ENCODE measurements at regions not wholly inside any gene's neighbourhood (a gene's known extent, or its start where the extent isn't known, plus 50 kb on each side); places are given as distances from the start of the nearest gene placed in this dataset.
"Not testable (repeated sequence)": the region's sequence is repeated elsewhere in the genome, so short reads cannot be mapped to it uniquely, and the experiment has no call there.

GRCh38 chr6:48986845-48987244, 476.2 kb downstream of the MMUT start:
- no peaks in the 10 kb centered on the region for H3K27me3 ChIP-seq (replicated peaks; ENCODE audit: control insufficient read depth, insufficient read depth, low read length)
- H3K36me3 ChIP-seq (ENCODE audit: control insufficient read depth, insufficient read depth, low read length): no peaks in the 10 kb centered on the region
- no peak for DNase-seq (ENCODE audit: extremely low read depth, insufficient read length)
- H3K4me3 ChIP-seq (replicated peaks; ENCODE audit: low read depth, low read length): no peak overlapping the region
- no peak for TF ChIP-seq CTCF (IDR thresholded peaks at IDR 0.05; ENCODE audit: insufficient read depth, low read length, poor library complexity, severe bottlenecking)

- H3K36me3 ChIP-seq (ENCODE audit: control insufficient read depth, insufficient read depth, low read length): no peaks in the 10 kb centered on the region
- no peak overlapping the region for H3K4me3 ChIP-seq (replicated peaks; ENCODE audit: low read depth, low read length)
- H3K27me3 ChIP-seq (replicated peaks; ENCODE audit: control insufficient read depth, insufficient read depth, low read length): no peaks in the 10 kb centered on the region
- no peak for TF ChIP-seq CTCF (IDR thresholded peaks at IDR 0.05; ENCODE audit: insufficient read depth, low read length, poor library complexity, severe bottlenecking)
- DNase-seq (ENCODE audit: extremely low read depth, insufficient read length): no peak
Observed at GRCh38 chr6:48986105-48986504, 476.9 kb downstream of the MMUT start.

DNA sequence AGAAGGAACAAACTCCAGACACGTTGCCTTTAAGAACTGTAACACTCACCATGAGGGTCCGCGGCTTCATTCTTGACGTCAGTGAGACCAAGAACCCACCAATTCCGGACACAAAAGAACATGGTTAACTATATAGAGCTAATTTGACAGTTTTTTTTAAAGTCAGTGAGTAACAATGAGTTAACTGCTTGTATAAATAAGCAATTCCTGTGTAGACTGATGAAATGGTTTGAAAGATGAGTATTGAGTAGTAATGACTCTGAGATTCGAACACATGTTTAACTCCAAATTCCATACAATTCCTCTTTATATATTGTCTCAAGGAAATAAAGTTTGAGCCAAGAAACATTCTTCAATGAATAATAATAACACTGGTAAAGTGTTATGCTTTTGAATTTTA, 478.0 kb downstream of the MMUT start:
- Histone ChIP-seq H3K4me3 (replicated peaks; ENCODE audit: low read depth, low read length) (no peak overlapping the region), H3K27me3 (replicated peaks; ENCODE audit: control insufficient read depth, insufficient read depth, low read length) (no peaks in the 10 kb centered on the region), H3K36me3 (ENCODE audit: control insufficient read depth, insufficient read depth, low read length) (no peaks in the 10 kb centered on the region)
- no peak for TF ChIP-seq CTCF (IDR thresholded peaks at IDR 0.05; ENCODE audit: insufficient read depth, low read length, poor library complexity, severe bottlenecking)
- DNase-seq (ENCODE audit: extremely low read depth, insufficient read length): no peak

GRCh38 chr6:48983968-48984367, 479.1 kb downstream of the MMUT start:
- not testable (repeated sequence) for H3K27me3 ChIP-seq (replicated peaks; ENCODE audit: control insufficient read depth, insufficient read depth, low read length); DNase-seq (ENCODE audit: extremely low read depth, insufficient read length); H3K4me3 ChIP-seq (replicated peaks; ENCODE audit: low read depth, low read length); H3K36me3 ChIP-seq (ENCODE audit: control insufficient read depth, insufficient read depth, low read length)

- TF ChIP-seq CTCF (IDR thresholded peaks at IDR 0.05; ENCODE audit: insufficient read depth, low read length, poor library complexity, severe bottlenecking): no peak
- DNase-seq (ENCODE audit: extremely low read depth, insufficient read length): no peak
Observed at GRCh38 chr6:48983377-48983776, 479.7 kb downstream of the MMUT start.

GRCh38 chr6:48979806-48980205, 483.2 kb downstream of the MMUT start:
- DNase-seq (ENCODE audit: extremely low read depth, insufficient read length): no peak
- TF ChIP-seq CTCF (IDR thresholded peaks at IDR 0.05; ENCODE audit: insufficient read depth, low read length, poor library complexity, severe bottlenecking): no peak
- H3K27me3 ChIP-seq (replicated peaks; ENCODE audit: control insufficient read depth, insufficient read depth, low read length): no peaks in the 10 kb centered on the region
- no peak overlapping the region for H3K4me3 ChIP-seq (replicated peaks; ENCODE audit: low read depth, low read length)
- H3K36me3 ChIP-seq (ENCODE audit: control insufficient read depth, insufficient read depth, low read length): no peaks in the 10 kb centered on the region

More at GRCh38 chr6:48983377-48983776, 479.7 kb downstream of the MMUT start:
- no peak overlapping the region for H3K4me3 ChIP-seq (replicated peaks; ENCODE audit: low read depth, low read length)
- H3K27me3 ChIP-seq (replicated peaks; ENCODE audit: control insufficient read depth, insufficient read depth, low read length): no peaks in the 10 kb centered on the region
- no peaks in the 10 kb centered on the region for H3K36me3 ChIP-seq (ENCODE audit: control insufficient read depth, insufficient read depth, low read length)
